HG02610 (cell line): ENCODE measurements at regions not wholly inside any gene's neighbourhood (a gene's known extent, or its start where the extent isn't known, plus 50 kb on each side); places are given as distances from the start of the nearest gene placed in this dataset.

Experiments
- ATAC-seq: cut with Tn5 transposase; IDR thresholded peaks from one replicate; pipeline ENCODE4 v1.9.1; 2021; ENCODE audit warnings: mild to moderate bottlenecking, moderate library complexity; ENCODE audit not compliant: unreplicated experiment

GRCh38 chr5:135236228-135236907 is 162.7 kb downstream of the MACROH2A1 start:
- no peak for ATAC-seq

DNA sequence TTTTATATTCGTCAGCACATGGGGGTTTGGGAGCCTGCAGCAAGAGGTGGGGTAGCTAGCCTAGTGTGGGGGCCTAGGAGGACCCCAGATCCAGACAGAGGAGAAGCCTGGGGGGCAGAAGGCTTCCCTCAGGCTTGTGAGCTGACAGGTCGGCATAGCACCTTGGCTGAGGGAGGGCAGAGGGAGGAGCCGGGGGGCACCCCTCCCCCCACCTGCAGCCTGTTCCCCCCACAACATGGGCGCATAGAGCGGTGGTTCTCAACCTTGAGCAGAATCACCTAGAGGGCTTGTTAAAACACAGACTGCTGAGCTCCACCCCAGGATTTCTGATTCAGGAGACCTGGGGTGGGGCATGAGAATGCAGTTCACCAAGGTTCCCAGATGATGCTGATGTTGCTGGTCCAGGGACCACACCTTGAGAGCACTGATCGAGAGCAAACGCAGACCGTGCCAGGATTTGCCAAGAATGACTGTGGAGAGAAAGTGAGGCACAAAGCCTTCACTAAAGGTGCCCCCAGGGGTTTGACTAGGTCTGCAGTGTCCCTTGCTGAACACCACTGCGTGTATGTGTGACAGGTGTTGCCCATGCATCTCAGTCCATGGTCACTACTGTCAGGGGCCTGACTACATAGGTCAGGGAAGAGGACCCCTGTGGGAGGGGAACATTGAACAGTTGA is 163.3 kb downstream of the MACROH2A1 start:
- no peak for ATAC-seq

GRCh38 chr5:135234666-135235401 is 164.2 kb downstream of the MACROH2A1 start:
- no peak for ATAC-seq

DNA sequence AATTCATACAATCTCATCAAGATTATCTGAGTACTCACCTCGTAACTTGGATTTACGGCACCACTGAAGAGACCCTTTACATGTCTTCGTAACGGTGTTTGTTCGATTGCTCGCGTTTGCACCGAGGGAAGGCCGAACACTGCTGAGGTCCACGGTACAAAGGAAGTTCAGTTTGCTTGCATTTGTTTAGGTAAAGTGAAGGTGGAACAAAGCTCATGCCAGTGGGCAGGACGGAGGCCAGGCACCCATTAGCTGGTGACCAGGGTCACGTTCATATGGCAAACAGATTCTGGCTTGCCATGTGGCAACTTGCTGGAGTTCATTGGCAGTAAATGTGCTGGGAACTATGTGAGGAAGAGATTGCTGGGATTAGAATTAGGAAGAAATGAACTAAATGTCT is 164.8 kb downstream of the MACROH2A1 start:
- no peak for ATAC-seq

- no peak for ATAC-seq
Measured at GRCh38 chr5:135233477-135233876, 165.6 kb downstream of the MACROH2A1 start.

DNA sequence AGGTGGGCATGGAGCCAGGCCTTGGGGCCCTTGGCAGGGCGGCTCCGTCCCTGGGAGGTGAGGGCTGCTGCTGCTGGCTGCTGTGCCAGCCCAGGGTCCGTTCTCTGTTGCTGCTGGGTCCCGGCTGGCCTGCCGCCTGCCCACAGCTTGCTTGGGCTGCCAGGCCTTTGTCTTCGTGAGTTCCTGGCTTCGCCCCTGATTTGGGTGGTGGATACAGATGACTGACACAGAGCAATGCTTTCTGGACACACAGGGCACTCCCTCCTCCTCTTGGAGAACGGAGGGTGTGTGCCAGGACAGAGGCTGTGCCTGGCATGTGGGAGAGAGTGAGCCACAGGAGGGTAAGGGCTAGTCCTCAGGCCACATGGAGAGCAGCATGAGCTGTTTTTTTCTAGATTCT is 166.1 kb downstream of the MACROH2A1 start:
- no peak for ATAC-seq

DNA sequence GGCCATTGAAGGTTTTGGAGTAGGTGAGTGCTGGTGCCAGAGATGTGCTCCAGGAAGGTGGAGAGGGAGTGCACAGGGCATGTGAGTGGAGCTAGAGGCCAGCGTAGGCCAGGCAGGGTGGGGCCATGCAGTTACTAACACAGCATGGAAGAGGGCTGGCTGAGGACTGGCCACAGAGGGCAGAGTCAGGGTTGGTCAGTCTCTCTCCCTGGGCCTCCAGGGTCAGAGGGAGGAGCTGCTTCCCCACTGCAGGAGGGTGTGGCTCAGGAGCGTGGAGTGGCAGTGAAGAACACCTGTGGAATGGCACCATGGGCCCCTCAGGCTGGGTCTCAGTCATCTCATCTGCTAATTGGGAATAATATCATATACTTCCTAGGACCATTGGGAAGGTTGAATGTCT is 167.7 kb downstream of the MACROH2A1 start:
- ATAC-seq: no peak

DNA sequence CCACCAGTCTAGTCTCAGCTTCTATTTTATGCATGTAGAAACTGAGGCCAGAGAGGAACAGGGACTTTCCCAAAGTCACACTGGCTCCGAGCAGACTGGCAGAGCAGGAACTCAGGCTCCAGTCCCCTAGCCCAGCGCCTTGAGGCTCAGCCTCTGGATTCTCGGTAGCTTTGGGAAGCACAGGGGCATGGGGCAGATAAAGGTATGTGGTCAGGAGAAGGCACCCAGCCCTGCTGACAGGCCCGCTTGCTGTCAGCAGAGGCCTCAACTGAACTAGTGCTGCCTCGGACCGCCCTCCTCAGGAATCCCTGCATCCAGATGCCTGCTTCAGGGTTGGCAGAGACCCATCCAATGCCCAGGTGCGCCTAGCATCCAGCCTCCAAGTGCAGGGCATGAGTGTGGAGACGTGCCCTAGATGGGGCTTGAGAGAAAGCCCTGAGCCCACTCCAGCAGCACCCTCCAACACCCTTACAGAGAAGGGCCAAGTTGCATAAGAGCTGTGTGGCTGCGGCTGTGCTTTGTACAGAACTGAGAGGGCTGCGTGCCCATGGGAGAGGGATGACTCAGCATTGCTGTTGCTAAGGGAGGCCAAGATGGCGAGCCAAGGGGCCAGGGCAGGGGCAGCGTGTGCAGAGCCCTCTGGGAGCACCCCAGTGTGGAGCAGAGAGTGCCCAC is 168.6 kb downstream of the MACROH2A1 start:
- no peak for ATAC-seq

GRCh38 chr5:135229679-135230132 is 169.3 kb downstream of the MACROH2A1 start:
- ATAC-seq: no peak

DNA sequence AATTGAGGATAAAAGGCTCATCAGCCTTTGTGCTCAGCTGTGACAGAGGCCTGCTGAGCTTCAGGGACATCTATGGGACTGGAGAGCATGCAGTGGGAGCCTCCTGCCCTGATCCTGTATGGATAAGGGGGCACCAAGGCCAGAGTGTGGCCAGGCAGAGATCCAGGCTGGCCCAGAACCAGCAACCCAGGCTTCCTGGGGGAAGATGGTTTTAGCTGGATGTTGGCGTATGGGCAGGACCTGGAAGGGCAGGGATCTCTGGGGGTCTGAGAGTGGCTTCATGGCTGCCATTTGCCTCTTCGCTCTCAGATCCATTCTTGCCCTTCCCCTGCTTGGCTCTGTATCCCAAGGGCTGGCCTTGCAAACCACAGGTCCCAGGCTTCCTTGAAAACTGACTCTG is 169.9 kb downstream of the MACROH2A1 start:
- no peak for ATAC-seq

DNA sequence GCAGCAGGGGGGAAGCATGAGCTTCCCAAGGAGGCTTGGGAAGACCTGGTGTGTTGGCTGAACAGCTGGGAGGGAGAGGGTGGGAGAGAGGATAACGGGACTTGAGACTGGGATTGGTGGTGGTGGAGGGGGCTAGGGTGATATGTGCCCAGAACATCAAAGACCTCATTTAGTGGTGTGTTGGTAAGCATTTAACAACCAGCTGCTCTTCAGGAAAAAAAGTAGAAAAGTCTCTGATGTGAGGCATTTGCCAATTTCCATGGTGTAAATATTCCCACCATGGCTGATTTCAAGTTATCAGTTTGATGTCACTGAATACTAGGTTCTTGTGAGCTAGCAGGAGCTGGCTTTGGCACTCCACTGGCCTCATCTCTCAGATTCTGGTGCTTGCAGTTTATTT is 170.8 kb downstream of the MACROH2A1 start:
- no peak for ATAC-seq

DNA sequence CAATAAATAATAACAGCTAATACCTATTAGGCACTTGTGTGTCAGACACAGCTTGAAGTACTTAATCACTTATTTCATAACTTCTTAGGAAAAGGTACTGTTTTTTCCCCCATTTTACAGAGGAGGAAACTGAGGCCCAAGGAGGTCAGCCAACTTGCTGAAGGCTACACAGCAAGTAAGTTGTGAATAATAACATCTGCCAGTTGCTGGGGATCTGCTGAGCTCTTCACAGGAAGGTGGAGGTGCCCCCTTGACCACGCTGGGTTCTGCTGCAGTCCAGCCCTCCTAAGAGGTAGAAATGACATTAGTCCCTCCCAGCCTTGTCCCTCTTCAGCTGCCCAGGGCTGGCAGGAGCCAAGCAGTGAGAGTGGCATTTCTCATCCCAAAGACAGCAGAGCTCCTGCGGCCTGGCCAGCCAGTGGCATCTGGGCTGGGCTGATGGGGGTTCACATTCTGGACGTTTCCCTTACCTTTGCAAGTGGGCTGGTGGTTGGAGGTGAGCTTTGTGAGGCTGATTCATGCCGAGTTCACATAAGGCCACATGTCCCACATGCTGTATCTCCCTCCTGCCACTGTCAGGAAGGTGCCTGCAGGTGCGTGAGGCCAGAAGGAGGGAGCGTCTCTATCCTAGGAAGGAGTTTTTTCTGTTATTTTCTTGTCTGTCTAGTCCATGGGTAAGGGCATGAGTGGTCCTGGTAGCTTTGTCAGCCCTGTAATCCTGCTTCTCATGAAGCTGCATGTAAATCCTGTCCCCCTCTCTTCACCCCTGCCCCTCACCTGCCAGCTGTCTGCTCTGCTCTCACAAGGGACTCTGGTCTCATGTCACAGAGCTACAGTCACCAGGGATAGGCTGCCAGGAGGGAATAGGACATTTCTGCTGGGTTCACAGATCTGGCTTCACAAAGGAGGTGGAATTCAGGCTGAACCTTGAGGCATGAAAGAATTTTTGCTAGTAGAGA is 171.7 kb downstream of the MACROH2A1 start:
- no peak for ATAC-seq

- ATAC-seq: no peak
Measured at GRCh38 chr5:135225856-135226560, 173.0 kb downstream of the MACROH2A1 start.

- ATAC-seq: no peak
Measured at GRCh38 chr5:135223891-135224625, 175.0 kb downstream of the MACROH2A1 start.

DNA sequence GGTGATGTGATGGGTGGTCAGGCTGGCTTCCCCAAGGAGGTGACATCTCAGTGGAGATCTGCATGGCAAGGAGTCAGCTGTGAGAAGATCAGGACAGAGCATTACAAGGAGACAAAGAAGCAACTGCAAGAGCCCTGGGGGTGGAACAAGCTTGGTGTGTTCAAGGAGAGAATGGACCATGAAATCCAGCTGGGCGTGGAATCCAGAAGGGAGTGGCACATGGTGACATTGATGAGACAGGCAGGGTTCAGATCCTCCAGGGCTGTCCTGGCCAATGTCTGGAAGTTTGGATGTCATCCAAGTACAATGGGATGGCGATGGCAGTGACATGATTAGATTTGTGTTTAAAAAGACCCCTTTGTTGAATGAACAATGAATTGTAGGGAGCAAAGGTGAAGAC is 175.6 kb downstream of the MACROH2A1 start:
- ATAC-seq: no peak

GRCh38 chr5:135222771-135223170 is 176.3 kb downstream of the MACROH2A1 start:
- no peak for ATAC-seq

DNA sequence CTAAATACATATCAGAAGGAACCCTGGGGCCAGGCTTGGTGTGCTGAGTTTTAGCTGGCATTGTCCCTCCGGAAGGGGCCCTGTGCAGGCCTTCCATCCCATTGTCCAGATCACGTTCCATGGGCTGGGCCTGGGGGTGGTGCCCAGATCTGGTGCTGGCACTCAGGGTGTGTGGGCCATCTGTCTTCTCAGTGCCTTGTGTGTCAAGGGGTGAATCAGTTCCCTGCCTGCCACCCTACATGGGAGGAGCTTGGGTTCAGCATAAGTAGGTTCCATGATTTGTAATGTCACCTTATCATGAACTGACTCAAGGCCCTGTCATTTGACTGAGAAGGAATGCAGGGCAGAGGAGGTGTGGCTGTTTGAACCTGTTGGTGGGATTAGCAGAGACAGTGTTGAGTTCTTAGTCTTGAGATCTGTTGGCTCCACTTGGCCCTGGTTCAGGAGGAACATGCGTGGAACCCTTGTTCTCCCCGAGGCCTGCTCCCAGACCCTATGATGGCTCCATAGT is 176.8 kb downstream of the MACROH2A1 start:
- ATAC-seq: no peak

- ATAC-seq: no peak
Measured at GRCh38 chr5:135221696-135222095, 177.3 kb downstream of the MACROH2A1 start.

GRCh38 chr5:135221187-135221473 is 177.9 kb downstream of the MACROH2A1 start:
- ATAC-seq: no peak
